H9 (cell line): ENCODE measurements at regions not wholly inside any gene's neighbourhood (a gene's known extent, or its start where the extent isn't known, plus 50 kb on each side); places are given as distances from the start of the nearest gene placed in this dataset.

Source experiments
- DNase-seq: peaks from one replicate; pipeline ENCODE4 v3.0.0-alpha.2; 2017
- H2AFZ ChIP-seq: one replicate; pipeline ENCODE4 v1.6.1; 2013; ENCODE audit warnings: mild to moderate bottlenecking, low read length, control low read depth, moderate library complexity
- H2AK5ac ChIP-seq: 2 replicates; pipeline ENCODE4 v1.6.1; 2013; ENCODE audit warnings: low read length, control low read depth, mixed read lengths; ENCODE audit not compliant: insufficient read length
- H2BK120ac ChIP-seq: one replicate; pipeline ENCODE4 v1.6.1; 2013; ENCODE audit warnings: low read depth, mild to moderate bottlenecking, low read length, control low read depth, inconsistent platforms; ENCODE audit not compliant: poor library complexity, severe bottlenecking
- H2BK12ac ChIP-seq: 2 replicates; pipeline ENCODE4 v1.6.1; 2013; ENCODE audit warnings: low read length, control low read depth, mixed read lengths, low read depth; ENCODE audit not compliant: insufficient read length
- H2BK15ac ChIP-seq: 2 replicates; pipeline ENCODE4 v1.6.1; 2013; ENCODE audit warnings: low read depth, low read length, control low read depth
- H2BK20ac ChIP-seq: one replicate; pipeline ENCODE4 v1.6.1; 2013; ENCODE audit warnings: low read depth, mild to moderate bottlenecking, low read length, control low read depth, inconsistent platforms; ENCODE audit not compliant: poor library complexity, severe bottlenecking
- H2BK5ac ChIP-seq: 2 replicates; pipeline ENCODE4 v1.6.1; 2013; ENCODE audit warnings: low read length, control low read depth, mixed read lengths; ENCODE audit not compliant: insufficient read length
- H3K14ac ChIP-seq: 2 replicates; pipeline ENCODE4 v1.6.1; 2013; ENCODE audit warnings: low read length, control low read depth; ENCODE audit not compliant: insufficient read depth
- H3K18ac ChIP-seq: 2 replicates; pipeline ENCODE4 v1.6.1; 2013; ENCODE audit warnings: low read depth, mild to moderate bottlenecking, mixed read lengths, low read length, control low read depth; ENCODE audit not compliant: insufficient read length
- H3K23ac ChIP-seq: 2 replicates; pipeline ENCODE4 v1.6.1; 2013; ENCODE audit warnings: low read length, control low read depth, mixed read lengths, low read depth; ENCODE audit not compliant: insufficient read length
- H3K23me2 ChIP-seq: 2 replicates; pipeline ENCODE4 v1.6.1; 2013; ENCODE audit warnings: low read depth, mild to moderate bottlenecking, mixed read lengths, low read length, control low read depth; ENCODE audit not compliant: insufficient read length, poor library complexity, severe bottlenecking
- H3K27ac ChIP-seq: 2 replicates; pipeline ENCODE4 v1.5.1; 2013; ENCODE audit warnings: low read length, control low read depth, mixed read lengths, low read depth; ENCODE audit not compliant: insufficient read length
- H3K27me3 ChIP-seq: 2 replicates; pipeline ENCODE4 v1.6.1; 2013; ENCODE audit warnings: low read length, control low read depth, inconsistent platforms; ENCODE audit not compliant: insufficient read depth
- H3K4ac ChIP-seq: 2 replicates; pipeline ENCODE4 v1.6.1; 2013; ENCODE audit warnings: low read depth, mild to moderate bottlenecking, control low read depth, inconsistent platforms, low read length, moderate library complexity
- H3K4me1 ChIP-seq: 2 replicates; pipeline ENCODE4 v1.6.1; 2013; ENCODE audit warnings: low read length, control low read depth, inconsistent platforms; ENCODE audit not compliant: insufficient read depth
- H3K4me2 ChIP-seq: 2 replicates; pipeline ENCODE4 v1.6.1; 2013; ENCODE audit warnings: low read length, control low read depth, mixed read lengths; ENCODE audit not compliant: insufficient read length, insufficient read depth
- H3K56ac ChIP-seq: 2 replicates; pipeline ENCODE4 v1.6.1; 2013; ENCODE audit warnings: low read depth, mild to moderate bottlenecking, mixed read lengths, low read length, control low read depth; ENCODE audit not compliant: insufficient read length
- H3K79me1 ChIP-seq: 2 replicates; pipeline ENCODE4 v1.6.1; 2013; ENCODE audit warnings: low read depth, mild to moderate bottlenecking, moderate library complexity, low read length, control low read depth, inconsistent platforms; ENCODE audit not compliant: insufficient read depth, poor library complexity, severe bottlenecking
- H3K79me2 ChIP-seq: 2 replicates; pipeline ENCODE4 v1.6.1; 2013; ENCODE audit warnings: low read length, control low read depth, inconsistent platforms; ENCODE audit not compliant: insufficient read depth
- H3K9ac ChIP-seq: 2 replicates; pipeline ENCODE4 v1.6.1; 2013; ENCODE audit warnings: low read length, control low read depth, mixed read lengths; ENCODE audit not compliant: insufficient read length; ENCODE audit errors: extremely low read depth
- H3K9me3 ChIP-seq: one replicate; pipeline ENCODE4 v1.6.1; 2013; ENCODE audit warnings: low read depth, low read length, inconsistent platforms; ENCODE audit not compliant: control insufficient read depth
- H3T11ph ChIP-seq: one replicate; pipeline ENCODE4 v1.6.1; 2013; ENCODE audit warnings: mild to moderate bottlenecking, low read length, control low read depth, inconsistent platforms
- H4K20me1 ChIP-seq: one replicate; pipeline ENCODE4 v1.6.1; 2013; ENCODE audit not compliant: control insufficient read depth, insufficient read length, insufficient read depth
- H4K5ac ChIP-seq: 2 replicates; pipeline ENCODE4 v1.6.1; 2013; ENCODE audit warnings: low read depth, mild to moderate bottlenecking, mixed read lengths, low read length, control low read depth; ENCODE audit not compliant: insufficient read length
- H4K8ac ChIP-seq: replicated peaks from 2 replicates; pipeline ENCODE4 v1.6.1; 2013; ENCODE audit warnings: low read length, control low read depth, mixed read lengths, low read depth; ENCODE audit not compliant: insufficient read length
- H4K91ac ChIP-seq: 2 replicates; pipeline ENCODE4 v1.6.1; 2013; ENCODE audit warnings: low read depth, mild to moderate bottlenecking, moderate library complexity, mixed read lengths, low read length, control low read depth; ENCODE audit not compliant: insufficient read length
- H3K27ac Mint-ChIP-seq, 3 experiments: 2 replicates in 2 of 3; 3 replicates in 1 of 3; pipeline ENCODE4 v1.8.0; 2020 to 2021; ENCODE audit warnings: mixed read lengths in 3 of 3, mild to moderate bottlenecking in 1 of 3, moderate library complexity in 1 of 3
- H3K27me3 Mint-ChIP-seq: 2 replicates; pipeline ENCODE4 v1.8.0; 2021; ENCODE audit warnings: low read depth, mild to moderate bottlenecking, moderate library complexity, mixed read lengths
- H3K36me3 Mint-ChIP-seq, 3 experiments: 2 replicates in 2 of 3; 3 replicates in 1 of 3; pipeline ENCODE4 v1.8.0; 2020 to 2021; ENCODE audit warnings: low read depth in 3 of 3, mixed read lengths in 3 of 3; ENCODE audit not compliant: insufficient read depth in 1 of 3
- H3K4me1 Mint-ChIP-seq, 2 experiments: 2 replicates each; pipeline ENCODE4 v1.8.0; 2020; ENCODE audit warnings: mixed read lengths in 2 of 2
- H3K4me3 Mint-ChIP-seq, 2 experiments: 2 replicates in 1 of 2; 3 replicates in 1 of 2; pipeline ENCODE4 v1.8.0; 2020 to 2021; ENCODE audit warnings: mild to moderate bottlenecking in 2 of 2, mixed read lengths in 2 of 2, moderate library complexity in 1 of 2
- H3K9me3 Mint-ChIP-seq, 2 experiments: 2 replicates in 1 of 2; 3 replicates in 1 of 2; pipeline ENCODE4 v1.8.0; 2020; ENCODE audit warnings: mild to moderate bottlenecking in 2 of 2, mixed read lengths in 2 of 2, moderate library complexity in 1 of 2
- WGBS: extraction: QIAGEN DNeasy Blood & Tissue Kit; methylation state at CpG from one replicate; pipeline ENCODE4 v1.1.7; 2013; ENCODE audit warnings: missing lambda C conversion rate, low lambda C conversion rate, mixed read lengths; ENCODE audit not compliant: insufficient read length; ENCODE audit errors: extremely low coverage; 5-methylcytosine and 5-hydroxymethylcytosine counted together
- TF ChIP-seq, protein P1 (sequence below): fragments of 200-600 bp; sonication (generic); conservative IDR thresholded peaks from 3 replicates; pipeline ENCODE4 v1.8.0; 2021; ENCODE audit warnings: antibody characterized with exemption, mild to moderate bottlenecking

DNA sequence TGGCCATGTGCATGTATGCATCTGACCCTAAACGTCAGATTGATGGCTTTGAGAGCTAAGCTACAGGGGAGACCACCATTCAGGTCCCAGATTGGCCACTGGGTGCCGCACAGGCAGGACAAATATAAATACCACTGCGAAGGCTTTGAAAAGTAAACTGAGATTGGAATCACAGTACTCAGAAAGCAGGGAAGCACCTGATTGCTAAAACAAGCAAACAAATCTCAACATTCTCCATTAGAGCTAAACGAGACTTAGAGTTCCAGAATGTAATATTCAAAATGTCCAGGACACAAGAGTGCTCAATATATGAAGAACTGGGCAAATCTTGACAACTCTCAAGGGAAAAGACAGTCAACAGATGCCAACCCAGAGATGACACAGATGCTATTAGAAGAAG, 61.0 kb upstream of the GFPT2 start:
- Mint-ChIP-seq H3K9me3 (peaks cover 10 to 12% of the 10 kb centered on the region in 2 experiments; a peak in 3 of 5 replicates), H3K4me3 (no peak overlapping the region), H3K27ac (no peak overlapping the region), H3K36me3 (peaks cover 0 to 6% (median 0%) of the 10 kb centered on the region in 3 experiments; a peak in 1 of 7 replicates), H3K27me3 (peaks cover 6% of the 10 kb centered on the region), H3K4me1 (peaks cover 8 to 9% of the 10 kb centered on the region in 2 experiments)
- no peak overlapping the region for H2BK12ac ChIP-seq
- H3K4me1 ChIP-seq, result no peaks in the 10 kb centered on the region
- no peak overlapping the region for H3K27ac ChIP-seq
- no peaks in the 10 kb centered on the region for H3K79me2 ChIP-seq
- H3T11ph ChIP-seq, result no peak overlapping the region
- H3K23me2 ChIP-seq, result no peaks in the 10 kb centered on the region
- TF ChIP-seq, protein P1, sequence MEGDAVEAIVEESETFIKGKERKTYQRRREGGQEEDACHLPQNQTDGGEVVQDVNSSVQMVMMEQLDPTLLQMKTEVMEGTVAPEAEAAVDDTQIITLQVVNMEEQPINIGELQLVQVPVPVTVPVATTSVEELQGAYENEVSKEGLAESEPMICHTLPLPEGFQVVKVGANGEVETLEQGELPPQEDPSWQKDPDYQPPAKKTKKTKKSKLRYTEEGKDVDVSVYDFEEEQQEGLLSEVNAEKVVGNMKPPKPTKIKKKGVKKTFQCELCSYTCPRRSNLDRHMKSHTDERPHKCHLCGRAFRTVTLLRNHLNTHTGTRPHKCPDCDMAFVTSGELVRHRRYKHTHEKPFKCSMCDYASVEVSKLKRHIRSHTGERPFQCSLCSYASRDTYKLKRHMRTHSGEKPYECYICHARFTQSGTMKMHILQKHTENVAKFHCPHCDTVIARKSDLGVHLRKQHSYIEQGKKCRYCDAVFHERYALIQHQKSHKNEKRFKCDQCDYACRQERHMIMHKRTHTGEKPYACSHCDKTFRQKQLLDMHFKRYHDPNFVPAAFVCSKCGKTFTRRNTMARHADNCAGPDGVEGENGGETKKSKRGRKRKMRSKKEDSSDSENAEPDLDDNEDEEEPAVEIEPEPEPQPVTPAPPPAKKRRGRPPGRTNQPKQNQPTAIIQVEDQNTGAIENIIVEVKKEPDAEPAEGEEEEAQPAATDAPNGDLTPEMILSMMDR, result no peak
- no peaks in the 10 kb centered on the region for H3K9me3 ChIP-seq
- no peak overlapping the region for H3K4me2 ChIP-seq
- H2BK120ac ChIP-seq, result no peak overlapping the region
- no peak overlapping the region for H2BK5ac ChIP-seq
- no peak for DNase-seq
- no peak overlapping the region for H3K23ac ChIP-seq
- H3K9ac ChIP-seq, result no peak overlapping the region
- H2BK15ac ChIP-seq, result no peak overlapping the region
- H4K20me1 ChIP-seq, result no peaks in the 10 kb centered on the region
- WGBS, result no CpG with 5 or more reads among the region's 4 CpGs
- H3K56ac ChIP-seq, result no peak overlapping the region
- no peak overlapping the region for H2BK20ac ChIP-seq
- H3K79me1 ChIP-seq, result no peaks in the 10 kb centered on the region
- no peak overlapping the region for H2AK5ac ChIP-seq
- H4K91ac ChIP-seq, result no peak overlapping the region
- H3K27me3 ChIP-seq, result no peaks in the 10 kb centered on the region
- no peak overlapping the region for H4K8ac ChIP-seq
- no peak overlapping the region for H3K14ac ChIP-seq
- no peak overlapping the region for H2AFZ ChIP-seq
- H3K18ac ChIP-seq, result no peak overlapping the region
- no peak overlapping the region for H3K4ac ChIP-seq
- no peak overlapping the region for H4K5ac ChIP-seq
